ENCODE measurements at regions not wholly inside any gene's neighbourhood (a gene's known extent, or its start where the extent isn't known, plus 50 kb on each side); places are given as distances from the start of the nearest gene placed in this dataset.

GRCh38 chr9:86751207-86751606 lies 196.1 kb downstream of the GAS1 start:
- no peak for TF ChIP-seq GATA2 (IDR thresholded peaks at IDR 0.05; ENCODE audit: low read depth, low read length)
- TF ChIP-seq GATA3 (IDR thresholded peaks at IDR 0.05; ENCODE audit: low read depth, low read length) = no peak
